ENCODE measurements at regions not wholly inside any gene's neighbourhood (a gene's known extent, or its start where the extent isn't known, plus 50 kb on each side); places are given as distances from the start of the nearest gene placed in this dataset.

GRCh38 chr2:142483653-142484052, 352.8 kb upstream of the LRP1B start:
- 74 to 91% (median 85%) methylated on average over 1 of the region's 1 CpG for WGBS, 5 donors

GRCh38 chr2:142478206-142478605, 347.4 kb upstream of the LRP1B start:
- H3K27me3 ChIP-seq (replicated peaks in 1 of 7), result no peaks in the 10 kb centered on the region
- H3K4me3 ChIP-seq, result no peak overlapping the region
- 52 to 79% (median 64%) methylated on average over 2 of the region's 2 CpGs for WGBS, 5 donors
- H3K36me3 ChIP-seq, result no peaks in the 10 kb centered on the region
- H3K27ac ChIP-seq, result no peak overlapping the region
- intact Hi-C loops (cut with DNase I; ENCODE audit: low total_unique reads), result no loop called here
- no peaks in the 10 kb centered on the region for H3K4me1 ChIP-seq
- DNase-seq, result no peak
- peaks cover 0 to 17% (median 1%) of the 10 kb centered on the region in 8 donors for H3K9me3 ChIP-seq
- TF ChIP-seq POLR2A (IDR thresholded peaks at IDR 0.05) (no peak), CTCF (IDR thresholded peaks at IDR 0.05 in 8 of 11, conservative IDR thresholded peaks at IDR 0.05 in 3 of 11) (no peak)

More at GRCh38 chr2:142483653-142484052, 352.8 kb upstream of the LRP1B start:
- no peak overlapping the region for H3K4me3 ChIP-seq
- intact Hi-C loops (cut with DNase I; ENCODE audit: low total_unique reads), result no loop called here
- no peaks in the 10 kb centered on the region for H3K36me3 ChIP-seq
- peaks cover 0 to 16% (median 10%) of the 10 kb centered on the region in 8 donors for H3K9me3 ChIP-seq
- H3K4me1 ChIP-seq, result no peaks in the 10 kb centered on the region
- no peaks in the 10 kb centered on the region for H3K27me3 ChIP-seq (replicated peaks in 1 of 7)
- no peak for DNase-seq
- TF ChIP-seq CTCF (IDR thresholded peaks at IDR 0.05 in 8 of 11, conservative IDR thresholded peaks at IDR 0.05 in 3 of 11), result no peak
- no peak for TF ChIP-seq POLR2AphosphoS5 (IDR thresholded peaks at IDR 0.05)
- TF ChIP-seq POLR2A (IDR thresholded peaks at IDR 0.05), result no peak
- H3K27ac ChIP-seq, result no peak overlapping the region

DNA sequence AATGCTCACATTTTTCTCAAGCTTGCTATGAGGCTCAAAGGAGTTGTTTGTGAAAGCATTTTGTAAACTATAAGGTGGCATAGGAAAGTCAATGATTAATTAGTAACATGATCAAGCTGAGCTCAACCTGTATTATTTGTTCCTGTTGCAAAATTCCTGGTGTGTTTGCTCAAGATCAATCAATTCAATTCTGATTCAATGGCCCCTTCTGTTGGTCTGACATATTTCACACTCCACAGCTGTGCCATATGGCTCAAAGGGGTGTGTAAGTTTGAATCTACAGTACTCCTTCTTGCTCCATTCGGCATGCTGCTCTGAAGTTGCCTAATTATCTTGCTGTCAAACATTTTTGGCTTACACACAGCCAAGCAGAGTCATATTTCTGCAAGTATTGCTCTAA, 341.6 kb upstream of the LRP1B start:
- no peaks in the 10 kb centered on the region for H3K36me3 ChIP-seq
- no peak for TF ChIP-seq POLR2AphosphoS5 (IDR thresholded peaks at IDR 0.05)
- TF ChIP-seq CTCF (IDR thresholded peaks at IDR 0.05 in 8 of 11, conservative IDR thresholded peaks at IDR 0.05 in 3 of 11), result no peak
- no peak for TF ChIP-seq POLR2A (IDR thresholded peaks at IDR 0.05)
- intact Hi-C loops (cut with DNase I; ENCODE audit: low total_unique reads), result no loop called here
- no peaks in the 10 kb centered on the region for H3K27me3 ChIP-seq (replicated peaks in 1 of 7)
- H3K4me3 ChIP-seq, result no peak overlapping the region
- peaks cover 0 to 17% (median 1%) of the 10 kb centered on the region in 8 donors for H3K9me3 ChIP-seq
- H3K4me1 ChIP-seq, result no peaks in the 10 kb centered on the region
- H3K27ac ChIP-seq, result no peak overlapping the region
- DNase-seq, result no peak
- WGBS, 5 donors, result 39 to 76% (median 53%) methylated on average over 1 of the region's 1 CpG

DNA sequence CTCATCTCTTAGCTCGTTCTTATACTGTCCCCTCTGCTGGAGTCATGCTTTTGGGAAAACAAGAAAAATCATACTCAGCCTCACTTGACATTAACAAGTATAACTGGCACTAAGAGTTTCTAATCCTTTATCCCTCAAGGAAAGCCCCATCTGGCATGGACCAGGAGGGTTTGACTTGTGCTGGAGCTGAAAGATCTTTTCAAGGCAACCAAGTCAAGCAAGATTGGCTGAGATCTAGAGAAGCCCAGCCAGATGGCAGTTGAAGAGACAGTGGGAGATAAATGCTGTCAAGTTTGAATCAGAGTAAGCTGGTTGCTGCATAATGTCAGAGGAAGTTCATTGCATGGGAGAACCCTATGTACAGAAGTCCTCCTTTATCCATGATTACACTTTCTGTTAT, 336.5 kb upstream of the LRP1B start:
- H3K36me3 ChIP-seq, result no peaks in the 10 kb centered on the region
- no peak for TF ChIP-seq POLR2AphosphoS5 (IDR thresholded peaks at IDR 0.05)
- no peak for TF ChIP-seq POLR2A (IDR thresholded peaks at IDR 0.05)
- TF ChIP-seq CTCF (IDR thresholded peaks at IDR 0.05 in 8 of 11, conservative IDR thresholded peaks at IDR 0.05 in 3 of 11), result no peak
- intact Hi-C loops (cut with DNase I; ENCODE audit: low total_unique reads), result no loop called here
- WGBS, 5 donors, result 45 to 64% (median 61%) methylated on average over 1 of the region's 1 CpG
- no peak overlapping the region for H3K4me3 ChIP-seq
- H3K27me3 ChIP-seq (replicated peaks in 1 of 7), result no peaks in the 10 kb centered on the region
- no peak overlapping the region for H3K27ac ChIP-seq
- no peaks in the 10 kb centered on the region for H3K9me3 ChIP-seq
- DNase-seq, result no peak
- no peaks in the 10 kb centered on the region for H3K4me1 ChIP-seq
